ENCODE measurements at regions not wholly inside any gene's neighbourhood (a gene's known extent, or its start where the extent isn't known, plus 50 kb on each side); places are given as distances from the start of the nearest gene placed in this dataset.

DNA sequence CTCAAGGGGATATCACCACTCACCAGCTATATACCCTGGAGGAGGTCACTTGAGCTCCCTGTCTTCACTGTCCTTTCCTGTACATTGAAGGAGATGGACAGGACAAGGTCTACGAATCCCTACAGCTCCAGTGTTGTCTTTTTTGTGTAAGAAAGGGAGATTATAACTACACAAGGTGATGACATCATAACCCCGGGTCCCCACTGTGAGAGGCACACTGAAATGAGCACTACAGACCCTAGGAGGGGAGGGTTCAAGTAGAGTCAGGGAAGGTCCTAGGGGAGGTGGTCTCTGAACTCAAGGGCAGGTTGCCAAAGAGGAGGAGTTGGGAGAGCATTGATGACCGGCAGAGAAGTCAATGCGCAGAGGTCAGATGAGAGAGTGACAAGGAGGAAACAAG, 108.3 kb upstream of the SLC14A2 start:
- TF ChIP-seq POLR2A (IDR thresholded peaks at IDR 0.05) = no peak
- TF ChIP-seq, protein P1, sequence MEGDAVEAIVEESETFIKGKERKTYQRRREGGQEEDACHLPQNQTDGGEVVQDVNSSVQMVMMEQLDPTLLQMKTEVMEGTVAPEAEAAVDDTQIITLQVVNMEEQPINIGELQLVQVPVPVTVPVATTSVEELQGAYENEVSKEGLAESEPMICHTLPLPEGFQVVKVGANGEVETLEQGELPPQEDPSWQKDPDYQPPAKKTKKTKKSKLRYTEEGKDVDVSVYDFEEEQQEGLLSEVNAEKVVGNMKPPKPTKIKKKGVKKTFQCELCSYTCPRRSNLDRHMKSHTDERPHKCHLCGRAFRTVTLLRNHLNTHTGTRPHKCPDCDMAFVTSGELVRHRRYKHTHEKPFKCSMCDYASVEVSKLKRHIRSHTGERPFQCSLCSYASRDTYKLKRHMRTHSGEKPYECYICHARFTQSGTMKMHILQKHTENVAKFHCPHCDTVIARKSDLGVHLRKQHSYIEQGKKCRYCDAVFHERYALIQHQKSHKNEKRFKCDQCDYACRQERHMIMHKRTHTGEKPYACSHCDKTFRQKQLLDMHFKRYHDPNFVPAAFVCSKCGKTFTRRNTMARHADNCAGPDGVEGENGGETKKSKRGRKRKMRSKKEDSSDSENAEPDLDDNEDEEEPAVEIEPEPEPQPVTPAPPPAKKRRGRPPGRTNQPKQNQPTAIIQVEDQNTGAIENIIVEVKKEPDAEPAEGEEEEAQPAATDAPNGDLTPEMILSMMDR (IDR thresholded peaks at IDR 0.05) = no peak
- no peak for TF ChIP-seq EP300 (IDR thresholded peaks at IDR 0.05)

All from ovary (tissue), 3 donors.